KMS-11 (cell line): ENCODE measurements at regions not wholly inside any gene's neighbourhood (a gene's known extent, or its start where the extent isn't known, plus 50 kb on each side); places are given as distances from the start of the nearest gene placed in this dataset.

Experiments used
- H2AFZ ChIP-seq: fragments of 200-600 bp; sonication (generic); 2 replicates; pipeline ENCODE4 v1.6.1; 2016; ENCODE audit warnings: antibody characterized with exemption, mixed run types, low read depth
- H3K27ac ChIP-seq: fragments of 200-600 bp; sonication (generic); 2 replicates; pipeline ENCODE4 v1.6.1; 2016; ENCODE audit warnings: mild to moderate bottlenecking, mixed run types
- H3K27me3 ChIP-seq: fragments of 200-600 bp; sonication (generic); 2 replicates; pipeline ENCODE4 v1.6.1; 2017; ENCODE audit warnings: mild to moderate bottlenecking, low read depth, mixed run types, moderate library complexity; ENCODE audit not compliant: insufficient read depth
- H3K36me3 ChIP-seq: fragments of 200-600 bp; sonication (generic); 2 replicates; pipeline ENCODE4 v1.6.1; 2017; ENCODE audit warnings: mild to moderate bottlenecking, mixed run types; ENCODE audit not compliant: insufficient read depth
- H3K4me1 ChIP-seq: fragments of 200-600 bp; sonication (generic); 2 replicates; pipeline ENCODE4 v1.6.1; 2016; ENCODE audit warnings: mild to moderate bottlenecking, low read depth, mixed run types; ENCODE audit not compliant: poor library complexity, severe bottlenecking
- H3K4me2 ChIP-seq: fragments of 200-600 bp; sonication (generic); 2 replicates; pipeline ENCODE4 v1.7.0; 2016; ENCODE audit warnings: mild to moderate bottlenecking, mixed run types
- H3K4me3 ChIP-seq: fragments of 200-600 bp; sonication (generic); IDR thresholded peaks from 2 replicates; pipeline ENCODE4 v1.6.1; 2017; ENCODE audit warnings: low read depth, low read length, mixed read lengths; ENCODE audit not compliant: insufficient read depth
- H3K79me2 ChIP-seq: fragments of 200-600 bp; sonication (generic); 2 replicates; pipeline ENCODE4 v1.6.1; 2016; ENCODE audit warnings: low read depth, mixed run types; ENCODE audit not compliant: insufficient read depth
- H3K9ac ChIP-seq: fragments of 200-600 bp; sonication (generic); 2 replicates; pipeline ENCODE4 v1.6.1; 2016; ENCODE audit warnings: mild to moderate bottlenecking, mixed run types
- H4K20me1 ChIP-seq: fragments of 200-600 bp; sonication (generic); 2 replicates; pipeline ENCODE4 v1.6.1; 2016; ENCODE audit warnings: mild to moderate bottlenecking, mixed run types; ENCODE audit not compliant: insufficient read depth
- TF ChIP-seq, protein P1 (sequence below): fragments of 200-600 bp; sonication (generic); conservative IDR thresholded peaks from 2 replicates; pipeline ENCODE4 v1.6.1; 2017; ENCODE audit warnings: low read depth, mild to moderate bottlenecking, antibody characterized with exemption, low read length, moderate library complexity, mixed read lengths

GRCh38 chr1:221622389-221622788 is 119.5 kb downstream of the DUSP10 start:
- no peaks in the 10 kb centered on the region for H3K79me2 ChIP-seq
- H2AFZ ChIP-seq = no peak overlapping the region
- H3K36me3 ChIP-seq = no peaks in the 10 kb centered on the region
- H4K20me1 ChIP-seq = no peaks in the 10 kb centered on the region
- H3K4me3 ChIP-seq = no peak overlapping the region
- TF ChIP-seq, protein P1, sequence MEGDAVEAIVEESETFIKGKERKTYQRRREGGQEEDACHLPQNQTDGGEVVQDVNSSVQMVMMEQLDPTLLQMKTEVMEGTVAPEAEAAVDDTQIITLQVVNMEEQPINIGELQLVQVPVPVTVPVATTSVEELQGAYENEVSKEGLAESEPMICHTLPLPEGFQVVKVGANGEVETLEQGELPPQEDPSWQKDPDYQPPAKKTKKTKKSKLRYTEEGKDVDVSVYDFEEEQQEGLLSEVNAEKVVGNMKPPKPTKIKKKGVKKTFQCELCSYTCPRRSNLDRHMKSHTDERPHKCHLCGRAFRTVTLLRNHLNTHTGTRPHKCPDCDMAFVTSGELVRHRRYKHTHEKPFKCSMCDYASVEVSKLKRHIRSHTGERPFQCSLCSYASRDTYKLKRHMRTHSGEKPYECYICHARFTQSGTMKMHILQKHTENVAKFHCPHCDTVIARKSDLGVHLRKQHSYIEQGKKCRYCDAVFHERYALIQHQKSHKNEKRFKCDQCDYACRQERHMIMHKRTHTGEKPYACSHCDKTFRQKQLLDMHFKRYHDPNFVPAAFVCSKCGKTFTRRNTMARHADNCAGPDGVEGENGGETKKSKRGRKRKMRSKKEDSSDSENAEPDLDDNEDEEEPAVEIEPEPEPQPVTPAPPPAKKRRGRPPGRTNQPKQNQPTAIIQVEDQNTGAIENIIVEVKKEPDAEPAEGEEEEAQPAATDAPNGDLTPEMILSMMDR = no peak
- no peaks in the 10 kb centered on the region for H3K4me1 ChIP-seq
- no peak overlapping the region for H3K9ac ChIP-seq
- no peak overlapping the region for H3K27ac ChIP-seq
- H3K4me2 ChIP-seq = no peak overlapping the region
- no peaks in the 10 kb centered on the region for H3K27me3 ChIP-seq

- no peaks in the 10 kb centered on the region for H3K79me2 ChIP-seq
Measured at GRCh38 chr1:221625026-221625425, 116.9 kb downstream of the DUSP10 start.

GRCh38 chr1:221626041-221626440 is 115.8 kb downstream of the DUSP10 start:
- TF ChIP-seq, protein P1 = no peak
- Histone ChIP-seq H3K79me2 (no peaks in the 10 kb centered on the region), H3K4me3 (no peak overlapping the region), H4K20me1 (no peaks in the 10 kb centered on the region), H3K36me3 (no peaks in the 10 kb centered on the region), H3K27ac (no peak overlapping the region), H3K9ac (no peak overlapping the region), H3K4me2 (no peak overlapping the region), H2AFZ (no peak overlapping the region), H3K4me1 (no peaks in the 10 kb centered on the region), H3K27me3 (no peaks in the 10 kb centered on the region)

More at GRCh38 chr1:221625026-221625425, 116.9 kb downstream of the DUSP10 start:
- no peak overlapping the region for H3K4me3 ChIP-seq
- no peaks in the 10 kb centered on the region for H3K27me3 ChIP-seq
- TF ChIP-seq, protein P1 = no peak
- H3K27ac ChIP-seq = no peak overlapping the region
- H3K4me2 ChIP-seq = no peak overlapping the region
- no peaks in the 10 kb centered on the region for H3K36me3 ChIP-seq
- no peaks in the 10 kb centered on the region for H4K20me1 ChIP-seq
- H3K4me1 ChIP-seq = no peaks in the 10 kb centered on the region
- H3K9ac ChIP-seq = no peak overlapping the region
- no peak overlapping the region for H2AFZ ChIP-seq

GRCh38 chr1:221630236-221630635 is 111.7 kb downstream of the DUSP10 start:
- H3K4me3 ChIP-seq = no peak overlapping the region
- no peaks in the 10 kb centered on the region for H3K4me1 ChIP-seq
- no peaks in the 10 kb centered on the region for H3K79me2 ChIP-seq
- H3K36me3 ChIP-seq = no peaks in the 10 kb centered on the region
- no peak overlapping the region for H2AFZ ChIP-seq
- no peak overlapping the region for H3K4me2 ChIP-seq
- no peaks in the 10 kb centered on the region for H3K27me3 ChIP-seq
- H4K20me1 ChIP-seq = no peaks in the 10 kb centered on the region
- H3K27ac ChIP-seq = no peak overlapping the region
- TF ChIP-seq, protein P1 = no peak
- H3K9ac ChIP-seq = no peak overlapping the region
